ENCODE measurements at regions not wholly inside any gene's neighbourhood (a gene's known extent, or its start where the extent isn't known, plus 50 kb on each side); places are given as distances from the start of the nearest gene placed in this dataset.

- DNase-seq, result no peak
Observed at GRCh38 chr5:3032513-3032912, 281.0 kb upstream of the IRX2 start.

DNA sequence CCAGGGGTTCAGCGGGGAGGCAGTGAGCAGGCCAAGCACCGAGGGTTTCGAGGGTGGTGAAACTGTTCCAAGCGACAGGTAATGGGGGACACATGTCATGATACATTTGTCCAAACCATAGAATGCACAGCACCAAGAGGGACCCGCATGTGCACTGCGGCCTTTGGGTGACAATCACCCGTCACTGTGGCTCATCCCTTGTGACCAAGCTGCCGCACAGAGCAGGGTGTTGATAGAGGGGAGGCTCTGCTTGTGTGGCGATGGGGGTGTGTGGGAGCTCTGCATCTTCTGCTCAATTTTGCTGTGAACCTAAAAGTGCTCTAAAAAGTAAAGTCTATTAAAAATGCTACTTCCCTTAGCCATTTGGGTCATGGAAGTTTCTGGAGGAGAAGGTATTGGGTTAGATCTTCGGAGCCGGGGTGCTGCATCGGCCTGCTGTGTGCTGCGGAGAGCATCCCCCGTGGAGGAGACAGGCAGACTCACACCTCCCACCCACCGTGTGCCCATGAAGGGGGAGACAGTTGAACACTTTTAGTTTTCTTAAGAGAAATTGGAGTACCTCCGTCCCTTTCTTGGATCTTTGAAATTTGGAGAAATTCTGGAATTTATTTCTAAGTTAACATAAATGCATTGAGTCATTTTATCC, 280.4 kb upstream of the IRX2 start:
- no peak for DNase-seq

DNA sequence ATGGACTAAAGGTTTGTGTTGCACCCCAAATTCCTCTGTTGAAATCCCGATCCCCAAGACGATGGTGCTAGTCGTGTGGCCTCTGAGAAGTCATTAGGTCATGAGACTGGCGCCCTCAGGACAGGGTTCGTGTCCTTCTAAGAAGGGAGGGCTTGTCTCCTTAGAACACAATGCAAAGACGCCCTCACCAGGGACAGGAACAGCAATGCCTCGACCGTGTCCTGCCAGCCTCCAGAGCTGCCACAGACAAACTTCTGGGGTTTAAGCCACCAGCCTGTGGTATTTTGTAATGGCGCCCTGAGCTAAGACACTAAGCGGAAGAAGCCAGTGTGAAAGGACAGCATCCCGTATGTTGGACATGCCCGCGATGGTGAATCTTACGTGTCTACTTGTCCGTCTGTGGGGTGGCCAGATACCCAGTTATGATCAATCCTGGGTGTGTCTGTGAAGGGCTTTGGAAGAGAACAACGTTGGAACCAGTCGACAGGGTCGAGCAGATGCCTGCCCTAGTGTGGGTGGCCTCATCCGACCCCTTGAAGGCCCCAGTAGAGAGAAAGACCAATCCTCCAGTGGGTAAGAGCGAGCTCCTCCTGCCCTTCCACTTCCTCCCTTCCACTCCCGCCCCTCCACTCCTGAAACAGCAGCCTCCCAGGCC, 279.2 kb upstream of the IRX2 start:
- DNase-seq, result no peak

- no peak for DNase-seq
Observed at GRCh38 chr5:3029396-3029795, 277.9 kb upstream of the IRX2 start.

- DNase-seq, result no peak
Observed at GRCh38 chr5:3027866-3028635, 276.6 kb upstream of the IRX2 start.

DNA sequence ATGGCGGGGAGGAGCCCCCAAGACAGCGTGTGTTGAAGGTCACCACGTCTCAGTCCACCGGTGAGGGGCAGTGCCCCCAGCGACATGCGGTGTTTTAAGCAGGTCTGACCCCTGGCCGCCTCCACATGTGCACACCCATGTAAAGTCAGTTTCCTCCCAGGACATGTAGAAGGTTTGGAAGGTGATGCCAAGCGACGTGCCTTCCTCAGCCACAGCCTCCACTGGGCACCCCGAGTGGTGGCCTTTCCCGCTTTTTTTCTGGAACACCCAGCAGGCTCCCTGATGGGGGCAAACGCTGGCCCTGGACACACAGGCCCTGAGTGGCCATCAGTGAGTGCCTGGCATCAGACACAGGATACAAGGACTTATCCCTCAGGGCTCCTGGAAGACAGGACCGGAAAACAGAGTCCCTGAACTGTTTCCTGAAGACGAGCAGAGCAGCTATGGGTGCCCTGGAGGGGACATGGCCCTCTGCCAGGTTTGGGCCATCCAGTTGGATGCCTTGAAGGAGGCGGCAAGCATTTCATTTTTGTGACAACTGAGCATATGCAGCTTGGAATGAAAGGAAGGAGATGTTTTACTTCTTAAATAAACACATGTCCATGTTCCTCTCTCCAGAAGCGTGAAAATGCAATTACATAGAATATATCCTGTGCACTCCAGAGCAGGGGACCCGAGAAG, 275.8 kb upstream of the IRX2 start:
- no peak for DNase-seq

DNA sequence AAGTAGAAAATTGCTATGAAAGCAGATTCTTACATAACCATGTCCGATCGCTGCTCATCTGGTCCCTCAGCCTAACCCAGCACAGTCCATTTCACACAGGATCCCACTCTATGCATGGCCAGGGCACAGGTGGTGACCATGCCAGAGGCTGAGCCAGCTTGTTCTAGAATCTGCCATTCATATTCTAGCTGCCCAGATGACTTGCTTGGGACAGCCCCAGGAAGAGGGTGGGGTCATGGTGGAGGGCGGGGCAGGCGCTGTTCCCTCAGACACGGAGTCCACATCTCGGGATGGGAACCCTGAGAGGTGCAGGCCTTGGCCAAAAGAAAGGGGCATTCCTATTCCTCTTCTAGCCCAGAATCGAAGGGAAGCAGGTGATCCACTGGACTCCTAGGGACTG, 275.2 kb upstream of the IRX2 start:
- no peak for DNase-seq

GRCh38 chr5:3026099-3026498, 274.6 kb upstream of the IRX2 start:
- DNase-seq, result no peak

- DNase-seq, result no peak
Observed at GRCh38 chr5:3025392-3025791, 273.9 kb upstream of the IRX2 start.

- no peak for DNase-seq
Observed at GRCh38 chr5:3024976-3025375, 273.5 kb upstream of the IRX2 start.

- no peak for DNase-seq
Observed at GRCh38 chr5:3024554-3024953, 273.1 kb upstream of the IRX2 start.

DNA sequence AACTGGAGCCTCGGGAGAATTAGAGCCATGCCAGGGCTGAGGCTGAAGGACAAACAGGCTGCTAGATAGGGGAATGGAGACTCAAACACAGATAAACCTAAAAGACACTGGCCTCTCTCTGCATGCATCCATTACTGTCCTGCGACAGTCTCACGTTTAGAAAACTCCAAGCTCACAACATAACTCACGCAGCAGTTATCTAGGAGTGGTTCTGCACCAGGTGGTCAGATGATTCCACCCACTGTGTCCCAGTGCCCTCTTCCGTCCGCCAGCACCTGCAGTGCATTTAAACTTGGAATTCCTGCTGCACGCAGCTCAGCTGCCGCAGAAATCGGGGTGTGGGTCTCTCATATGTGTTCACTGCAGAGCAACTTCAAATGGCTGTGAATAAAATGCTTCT, 272.6 kb upstream of the IRX2 start:
- DNase-seq, result no peak

GRCh38 chr5:3023656-3024055, 272.2 kb upstream of the IRX2 start:
- no peak for DNase-seq

- no peak for DNase-seq
Observed at GRCh38 chr5:3022665-3023064, 271.2 kb upstream of the IRX2 start.

GRCh38 chr5:3020426-3020825, 268.9 kb upstream of the IRX2 start:
- DNase-seq, result no peak

GRCh38 chr5:3019045-3019444, 267.6 kb upstream of the IRX2 start:
- no peak for DNase-seq

DNA sequence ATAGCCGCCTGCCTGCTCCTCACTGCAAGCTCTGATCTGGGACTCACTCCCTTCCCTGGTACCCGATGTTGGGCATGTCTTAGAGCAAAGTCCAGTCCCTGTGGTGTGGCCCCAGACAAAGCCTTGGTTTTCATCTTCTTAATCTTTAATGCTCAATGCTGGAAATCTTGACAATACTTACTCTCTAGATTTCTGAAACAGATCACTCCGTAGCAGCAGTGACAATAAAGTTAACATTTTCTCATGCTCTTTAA, 260.2 kb upstream of the IRX2 start:
- no peak for DNase-seq

DNA sequence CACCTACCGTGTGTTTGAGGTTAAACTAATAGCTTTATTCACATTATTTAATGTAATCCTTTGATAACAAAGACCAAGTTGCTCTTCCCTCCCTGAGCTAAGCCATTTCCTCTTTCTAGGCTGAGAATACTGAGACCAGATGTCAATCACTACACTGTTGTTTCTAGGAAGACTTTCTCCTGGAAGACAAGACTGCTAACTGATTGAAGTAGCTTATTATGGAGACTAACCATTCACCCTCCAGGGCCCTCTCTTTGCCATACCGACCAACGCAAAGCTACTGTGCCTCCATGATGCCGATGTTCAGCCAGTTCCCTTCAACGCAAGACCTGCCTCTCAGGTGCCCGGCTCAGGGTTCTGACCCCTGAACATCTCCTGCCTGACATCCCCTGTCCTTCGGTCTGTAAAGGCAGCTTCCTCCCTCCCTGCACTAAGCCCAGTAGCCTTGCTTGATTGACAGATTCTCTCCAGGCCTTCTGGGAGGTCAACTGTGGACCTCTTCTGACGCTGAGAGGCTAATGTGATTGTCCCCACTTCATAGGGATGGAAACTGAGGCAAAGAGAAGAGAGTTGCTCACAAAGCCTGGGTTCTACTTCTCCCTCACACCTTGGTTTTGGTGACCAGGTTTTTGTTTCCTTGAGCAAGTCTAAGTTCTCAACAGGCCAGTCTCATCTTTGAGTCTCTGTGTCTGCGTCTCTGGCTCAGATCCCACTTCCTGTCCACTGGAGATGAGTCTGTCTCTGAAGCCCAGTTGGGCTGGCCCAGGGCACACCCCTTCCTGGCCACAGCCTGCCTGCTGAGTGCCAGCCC, 259.7 kb upstream of the IRX2 start:
- no peak for DNase-seq

DNA sequence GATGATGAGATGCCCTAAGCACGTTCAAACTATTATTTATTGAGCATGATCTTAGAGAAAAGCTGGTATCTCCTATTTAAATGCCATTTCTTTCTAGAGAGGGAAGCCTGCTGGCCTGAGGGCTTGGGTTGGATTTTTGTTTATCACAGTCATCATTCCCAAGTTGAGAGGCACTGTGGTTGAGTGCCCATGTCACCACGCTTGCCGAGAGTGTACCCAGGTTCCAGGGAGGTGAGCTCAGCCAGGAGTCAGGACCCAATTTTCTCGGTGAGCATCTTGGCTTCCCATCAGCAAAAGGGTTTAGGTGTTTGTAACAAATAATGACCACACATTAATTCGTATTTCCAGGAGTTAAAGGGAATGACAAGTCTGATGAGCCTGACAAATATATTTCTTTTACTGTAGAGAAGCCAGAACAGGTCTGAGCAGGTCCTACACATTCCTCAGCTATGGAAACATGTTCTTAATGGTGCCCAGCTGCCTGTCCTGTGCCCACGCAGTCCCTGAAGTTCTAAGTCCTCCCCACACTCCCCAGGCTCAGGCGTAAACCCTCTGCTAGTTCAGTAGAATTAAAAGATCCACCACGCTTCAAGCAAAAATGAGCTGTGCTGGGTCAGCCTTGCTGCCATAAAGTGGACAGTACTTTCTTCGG, 258.9 kb upstream of the IRX2 start:
- no peak for DNase-seq

GRCh38 chr5:3009605-3010004, 258.1 kb upstream of the IRX2 start:
- no peak for DNase-seq

- DNase-seq, result no peak
Observed at GRCh38 chr5:3007577-3007976, 256.1 kb upstream of the IRX2 start.

GRCh38 chr5:3006961-3007551, 255.6 kb upstream of the IRX2 start:
- no peak for DNase-seq

Data from NCI-H1417 (cell line).